ENCODE measurements at regions not wholly inside any gene's neighbourhood (a gene's known extent, or its start where the extent isn't known, plus 50 kb on each side); places are given as distances from the start of the nearest gene placed in this dataset.

DNA sequence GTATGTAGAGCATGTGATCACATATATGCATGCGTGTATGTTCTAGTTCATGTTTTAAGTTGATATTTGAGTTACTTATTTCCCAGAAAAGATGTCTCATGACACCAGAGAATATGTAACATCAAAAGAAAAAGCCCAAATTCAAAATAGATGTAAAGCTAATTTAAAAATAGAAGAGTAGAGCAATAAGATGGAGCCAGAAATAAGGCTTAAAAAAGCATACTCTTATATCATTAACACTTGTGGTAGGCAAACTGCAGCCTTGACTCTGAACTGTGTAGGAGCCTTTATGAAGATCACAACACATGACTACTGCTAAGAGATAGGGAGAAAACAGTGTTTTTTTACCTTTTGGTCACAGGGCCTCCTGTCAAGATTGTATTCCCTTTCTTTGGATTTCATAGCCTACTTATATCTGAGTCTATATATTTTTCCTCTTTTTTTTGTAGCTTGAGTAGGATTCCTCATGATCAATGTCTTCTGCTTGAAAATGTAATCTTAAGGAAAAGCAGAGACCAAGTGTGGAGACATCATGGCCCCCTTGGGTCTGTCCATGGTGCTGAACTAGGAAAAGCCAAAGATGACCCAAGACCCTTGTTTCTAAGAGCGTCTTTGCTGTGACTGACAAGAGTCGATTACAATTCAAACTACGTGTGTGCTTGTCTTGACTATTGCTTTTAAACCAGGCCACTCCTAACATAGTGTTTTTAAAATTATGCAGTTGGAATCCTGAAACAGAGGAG is 390.4 kb downstream of the SHISA9 start:
- intact Hi-C loops (cut with DNase I, micrococcal nuclease), result no loop called here
- ATAC-seq, result no peak
- no peak for DNase-seq

DNA sequence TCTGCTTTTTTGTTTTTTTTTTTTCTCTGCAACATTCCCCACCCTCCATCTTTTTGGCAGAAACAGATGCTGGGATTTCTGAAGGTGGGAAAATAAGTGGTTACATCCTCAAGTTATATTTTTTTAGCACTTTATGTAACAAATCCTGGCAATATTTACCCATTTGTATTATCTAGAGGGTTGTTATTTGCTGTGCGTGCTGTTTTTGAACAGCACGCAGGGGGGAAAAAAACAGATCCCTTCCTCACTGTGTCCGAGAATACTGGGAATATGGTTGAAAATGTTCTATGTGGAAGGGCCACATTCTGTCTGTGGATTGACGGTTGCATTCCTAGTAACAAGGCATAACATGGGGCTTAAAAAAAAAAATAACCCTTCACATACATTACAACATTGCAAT is 394.8 kb downstream of the SHISA9 start:
- DNase-seq (no peak), ATAC-seq (no peak)
- intact Hi-C loops (cut with DNase I, micrococcal nuclease), result no loop called here

DNA sequence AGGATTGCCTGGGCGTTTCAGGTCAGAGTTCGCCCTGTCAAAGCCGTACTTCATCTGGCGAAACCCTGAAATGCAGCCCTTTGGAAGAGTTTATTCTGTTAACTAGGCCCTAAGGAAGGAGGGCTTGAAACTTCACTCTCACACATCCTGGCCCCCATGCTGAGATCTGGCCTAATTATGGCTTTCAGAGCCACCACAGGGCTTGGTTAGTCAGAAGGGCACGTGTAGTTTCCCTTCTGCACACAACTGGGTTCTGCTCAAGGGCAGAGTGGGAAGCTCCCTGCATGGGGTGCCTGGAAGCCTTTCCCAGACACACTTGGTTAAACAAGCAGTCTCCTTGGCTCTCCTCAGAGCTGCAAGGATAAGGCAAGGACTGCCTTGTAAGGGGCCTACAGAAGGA is 397.3 kb downstream of the SHISA9 start:
- intact Hi-C loops (cut with DNase I, micrococcal nuclease), result no loop called here
- DNase-seq (no peak), ATAC-seq (no peak)

DNA sequence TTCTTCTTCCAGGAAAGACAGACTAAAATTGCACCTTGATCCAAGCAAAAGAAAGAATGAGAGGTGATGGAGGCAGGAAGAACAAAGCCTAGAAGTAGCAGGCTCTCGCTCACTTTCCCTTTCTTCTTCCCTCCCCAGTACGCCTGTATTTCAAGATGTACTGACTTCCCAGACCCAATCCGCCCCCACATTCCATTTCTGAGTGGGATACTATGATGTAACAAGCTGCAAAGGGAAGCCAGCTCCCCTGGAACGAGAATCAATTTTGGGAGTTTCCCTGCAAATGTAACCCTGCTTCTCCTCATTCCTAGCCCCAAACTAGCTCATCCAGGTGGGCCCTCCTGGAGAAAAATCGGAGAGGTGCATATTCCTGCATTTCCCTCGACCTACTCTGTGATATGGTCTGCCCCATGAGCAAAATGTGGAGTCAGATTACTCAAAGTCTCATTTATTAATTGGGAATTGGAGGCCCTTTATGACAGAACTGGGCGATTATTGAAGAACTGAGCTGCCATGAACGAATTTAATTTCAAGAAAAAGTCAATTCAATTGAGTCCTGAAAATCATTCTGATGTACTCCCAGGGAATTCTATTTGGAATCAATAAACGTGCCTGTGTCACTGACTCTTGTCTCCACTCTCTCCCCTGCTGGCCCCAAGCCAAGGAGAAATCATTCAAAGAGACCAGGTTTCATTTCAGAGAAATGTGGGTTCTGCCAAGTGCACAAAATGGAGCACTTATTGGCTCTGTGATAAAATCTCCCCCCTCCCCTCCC is 398.9 kb downstream of the SHISA9 start:
- no peak for ATAC-seq
- intact Hi-C loops (cut with DNase I, micrococcal nuclease), result no loop called here
- no peak for DNase-seq

DNA sequence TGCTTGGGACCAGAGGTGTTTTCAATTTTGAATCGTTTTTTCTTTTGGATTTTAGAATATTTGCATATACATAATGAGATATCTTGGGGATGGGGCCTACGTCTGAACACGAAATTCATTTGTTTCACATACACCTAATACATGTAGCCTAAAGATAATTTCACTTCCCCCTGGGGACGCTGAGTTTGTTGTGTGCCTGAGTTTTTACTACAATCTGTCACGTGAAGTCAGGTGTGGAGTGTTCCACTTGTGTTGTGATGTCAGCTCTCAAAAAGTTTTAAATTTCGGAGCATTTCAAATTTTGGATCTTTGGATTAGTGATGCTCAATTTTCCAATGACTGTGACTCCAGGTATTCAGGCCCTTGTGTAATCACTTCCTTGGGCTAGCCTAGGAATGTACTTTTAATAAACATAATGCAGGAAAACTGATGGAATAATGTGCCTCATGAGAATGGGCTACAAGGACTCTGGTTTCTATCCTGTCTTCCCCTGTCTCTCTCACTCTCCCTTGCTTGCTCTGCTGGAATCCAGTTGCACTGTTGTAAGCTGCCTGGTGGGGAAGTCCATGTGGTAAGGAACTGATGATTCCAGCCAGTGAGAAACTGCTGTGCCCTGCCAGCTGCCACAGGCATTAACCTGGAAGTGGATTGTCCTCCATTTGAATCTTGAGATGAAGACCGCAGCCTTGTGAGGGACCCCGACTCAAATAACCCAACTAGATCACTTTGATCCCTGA is 403.8 kb downstream of the SHISA9 start:
- intact Hi-C loops (cut with DNase I, micrococcal nuclease), result no loop called here
- ATAC-seq (no peak), DNase-seq (no peak)

DNA sequence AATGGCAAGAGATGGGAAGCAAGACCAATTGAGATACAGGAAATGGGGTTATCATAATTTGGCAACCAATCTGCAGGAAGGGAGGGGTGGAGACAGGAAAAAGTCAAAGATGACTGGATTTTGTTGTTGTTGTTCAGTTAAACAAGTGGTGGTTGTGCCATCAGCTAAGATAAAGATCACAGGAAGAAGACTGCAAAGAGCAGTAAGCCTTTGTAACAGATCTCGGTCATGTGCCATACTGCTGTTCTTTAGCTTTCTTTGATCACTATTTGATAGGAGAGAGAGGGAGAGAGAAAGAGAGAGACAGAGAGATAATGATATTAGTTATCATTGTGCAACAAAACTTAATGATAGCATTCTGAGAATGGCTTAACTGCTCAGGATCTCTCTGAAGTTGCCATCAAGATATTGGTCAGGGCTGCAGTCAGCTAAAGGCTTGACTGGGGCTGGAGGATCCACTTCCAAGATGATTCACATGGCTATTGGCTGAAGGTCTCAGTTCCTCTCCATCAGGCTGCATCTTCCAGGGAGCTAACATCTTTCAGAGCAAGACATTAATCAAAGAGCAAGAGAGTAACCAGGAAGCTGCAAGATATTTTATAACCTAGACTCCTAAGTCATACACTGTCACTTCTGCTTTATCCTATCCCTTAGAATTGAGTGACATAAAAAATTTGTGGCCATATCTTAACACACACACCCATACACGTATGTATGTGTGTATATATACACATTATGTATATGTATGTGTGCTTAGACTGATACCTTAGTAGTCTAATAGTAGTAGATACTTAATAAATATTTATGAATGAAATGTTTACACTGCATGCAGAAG is 405.0 kb downstream of the SHISA9 start:
- ATAC-seq, result no peak

DNA sequence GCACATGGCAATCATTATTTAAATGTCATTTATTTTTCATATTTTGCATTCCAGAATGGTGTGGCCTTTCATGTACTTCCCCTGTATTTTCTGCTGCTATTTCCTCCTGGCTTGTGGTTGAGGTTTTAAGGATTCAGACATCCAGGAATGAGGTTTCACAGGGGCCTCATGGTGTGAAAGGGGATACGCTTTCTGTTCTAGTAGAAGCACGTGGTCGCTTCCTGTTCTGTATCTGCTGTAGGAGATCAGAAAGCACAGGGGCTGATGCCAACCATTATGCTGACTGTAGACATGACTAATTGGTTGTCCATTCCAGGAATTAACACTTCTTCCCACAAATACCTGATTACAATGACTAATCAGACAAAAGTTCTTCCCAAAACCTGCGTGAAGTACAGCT is 405.9 kb downstream of the SHISA9 start:
- intact Hi-C loops (cut with DNase I, micrococcal nuclease), result no loop called here

More for the DNA sequence above, 405.0 kb downstream of the SHISA9 start:
- DNase-seq, result no peak
- intact Hi-C loops (cut with DNase I, micrococcal nuclease), result no loop called here

DNA sequence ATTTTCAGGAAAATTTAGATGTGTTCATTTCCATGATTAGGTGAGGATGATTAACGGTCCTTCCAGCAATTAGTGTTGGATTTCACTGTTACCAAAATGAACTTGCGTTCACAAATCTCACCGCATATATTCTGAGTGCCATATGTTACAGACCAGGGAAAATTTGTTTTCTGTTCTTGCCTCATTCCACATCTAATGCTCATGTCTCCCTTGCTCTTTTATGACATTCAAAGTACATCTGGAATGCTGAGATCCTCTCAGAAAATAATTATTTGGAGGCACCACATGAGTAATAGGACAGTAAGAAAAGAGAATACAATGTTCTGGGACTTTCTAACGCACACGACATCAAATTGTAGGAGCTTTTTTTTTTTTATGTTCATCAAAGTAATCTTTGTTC is 406.5 kb downstream of the SHISA9 start:
- ATAC-seq (no peak), DNase-seq (no peak)
- intact Hi-C loops (cut with DNase I, micrococcal nuclease), result no loop called here

More for the DNA sequence above, 405.9 kb downstream of the SHISA9 start:
- no peak for DNase-seq
- no peak for ATAC-seq

DNA sequence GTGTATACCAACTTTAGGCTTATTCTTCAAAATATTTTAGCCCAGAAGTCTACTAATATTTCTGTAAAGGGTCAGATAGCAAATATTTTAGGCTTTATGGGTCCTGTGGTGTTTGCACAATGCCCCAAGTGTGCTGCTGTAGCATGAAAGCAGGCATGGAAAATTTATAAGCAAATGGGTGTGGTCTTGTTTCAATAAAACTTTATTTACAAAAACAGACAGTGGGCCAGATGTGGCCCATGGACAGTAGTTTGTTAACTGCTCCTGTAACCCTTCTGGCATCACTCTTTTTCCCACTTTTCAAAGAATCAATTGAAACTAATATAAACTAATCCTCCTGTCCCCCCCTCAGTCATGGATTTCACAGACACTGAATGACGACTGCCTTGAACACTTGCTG is 410.7 kb downstream of the SHISA9 start:
- no peak for DNase-seq
- ATAC-seq, result no peak
- intact Hi-C loops (cut with DNase I, micrococcal nuclease), result no loop called here

DNA sequence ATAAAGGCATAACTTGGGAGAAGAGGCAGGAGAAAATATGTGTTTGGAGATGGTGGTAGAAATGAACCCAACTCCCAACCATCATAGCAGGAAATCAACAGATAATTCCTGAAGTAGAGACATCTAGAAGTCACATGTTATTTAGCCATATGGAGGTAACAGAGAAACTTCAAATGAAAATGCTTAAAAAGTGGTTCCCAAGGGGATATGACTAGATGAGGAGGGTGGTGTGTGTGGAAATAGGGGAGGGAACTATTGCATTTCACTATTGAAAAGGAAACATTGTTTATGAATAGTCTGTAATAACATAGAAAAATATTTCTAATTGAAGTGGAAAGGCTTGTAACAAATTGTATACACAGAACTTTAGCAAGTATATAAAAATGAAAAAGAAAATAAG is 412.0 kb downstream of the SHISA9 start:
- intact Hi-C loops (cut with DNase I, micrococcal nuclease), result no loop called here
- no peak for ATAC-seq

DNA sequence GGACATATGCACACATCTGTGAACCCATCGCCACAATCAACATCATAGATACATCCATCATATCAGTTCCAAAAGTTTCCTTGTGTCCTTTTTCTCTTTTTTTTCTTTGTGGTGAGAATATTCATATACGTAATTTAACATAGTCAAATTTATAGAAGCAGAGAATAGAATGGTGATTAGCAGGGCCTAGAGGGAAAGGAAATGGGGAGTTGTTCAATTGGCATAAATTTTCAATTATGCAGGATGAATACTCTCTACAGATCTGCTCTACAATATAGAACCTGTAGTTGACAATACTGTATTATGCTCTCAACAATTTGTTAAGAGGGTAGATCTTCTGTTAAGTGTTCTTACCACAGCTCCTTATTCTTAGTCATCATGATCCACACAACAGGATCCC is 413.2 kb downstream of the SHISA9 start:
- intact Hi-C loops (cut with DNase I, micrococcal nuclease), result no loop called here
- no peak for DNase-seq
- ATAC-seq, result no peak

More for the DNA sequence above, 412.0 kb downstream of the SHISA9 start:
- DNase-seq, result no peak

DNA sequence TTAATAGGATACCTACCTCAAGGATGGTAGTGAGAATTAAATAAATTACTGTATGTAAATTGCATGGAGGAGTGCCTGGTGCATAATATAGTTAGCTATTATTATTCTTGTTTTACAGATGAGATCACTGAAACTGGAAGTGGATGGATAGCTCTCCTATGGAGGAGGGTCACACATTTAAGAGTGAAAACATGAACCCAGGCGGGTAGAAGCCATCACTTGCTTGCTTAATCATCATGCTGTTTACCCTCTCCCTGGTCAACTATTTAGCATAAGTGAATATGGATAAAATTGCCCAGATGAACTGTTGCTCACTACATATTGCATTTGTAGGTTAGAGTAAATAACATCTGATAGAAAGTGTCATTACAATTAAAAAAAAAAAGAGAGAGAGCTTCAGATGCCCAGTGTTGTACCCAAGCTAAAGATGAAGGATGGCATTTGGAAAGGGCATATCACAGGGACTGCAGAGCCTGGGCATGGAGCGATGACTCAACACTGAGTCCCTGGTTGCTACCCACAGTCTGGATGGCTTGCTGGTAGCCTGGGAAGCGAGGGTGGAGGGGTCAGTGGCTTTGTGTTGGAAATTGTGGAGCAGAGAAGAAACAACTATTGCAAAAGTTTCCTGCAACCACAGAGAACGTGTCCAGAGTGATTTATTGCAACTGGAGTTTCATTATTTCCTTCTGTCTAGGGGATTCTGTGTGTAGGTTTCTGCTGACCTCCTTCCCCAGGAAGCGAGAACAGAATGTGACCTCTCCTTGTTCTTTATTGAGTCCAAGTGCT is 414.4 kb downstream of the SHISA9 start:
- DNase-seq (no peak), ATAC-seq (no peak)
- intact Hi-C loops (cut with DNase I, micrococcal nuclease), result no loop called here

DNA sequence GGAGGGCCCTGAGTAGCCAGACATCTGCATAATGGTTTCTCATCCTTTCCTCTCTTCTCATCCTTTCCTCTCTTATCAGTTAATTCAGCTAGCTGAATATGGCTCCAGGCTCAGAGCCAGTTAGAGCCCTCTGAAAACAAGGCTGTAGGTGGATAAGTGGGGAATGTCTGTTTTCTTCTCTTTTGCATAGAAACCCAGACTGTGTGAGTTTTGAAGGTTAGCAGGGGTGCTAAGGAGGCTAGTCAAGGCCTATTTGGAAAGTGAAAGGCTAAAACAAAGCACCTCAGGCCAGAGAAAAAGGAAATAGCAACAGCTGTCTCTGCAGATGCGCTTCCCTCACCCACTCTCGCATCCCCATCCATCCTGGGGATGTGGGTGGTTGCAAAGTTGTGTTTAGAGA is 420.9 kb downstream of the SHISA9 start:
- intact Hi-C loops (cut with DNase I, micrococcal nuclease), result no loop called here
- ATAC-seq (no peak), DNase-seq (no peak)

DNA sequence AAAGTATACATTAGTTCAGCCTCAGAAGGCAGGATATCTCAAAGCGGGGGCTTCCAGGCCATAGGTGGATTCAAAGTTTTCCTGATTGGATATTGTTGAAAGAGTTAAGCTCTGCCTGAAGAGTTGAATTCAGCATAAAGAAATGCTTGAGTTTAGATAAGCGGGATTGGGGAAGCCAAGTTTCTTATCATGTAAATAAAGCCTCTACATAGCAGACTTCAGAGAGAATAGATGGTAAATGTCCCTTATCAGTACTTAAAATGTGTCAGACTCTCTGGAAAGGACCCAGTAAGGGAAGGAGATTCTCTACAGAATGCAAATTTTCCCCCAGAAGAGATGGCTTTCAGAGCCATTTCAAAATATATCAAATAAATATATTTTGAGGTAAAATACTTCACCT is 423.5 kb downstream of the SHISA9 start:
- intact Hi-C loops (cut with DNase I, micrococcal nuclease), result no loop called here
- no peak for DNase-seq
- no peak for ATAC-seq

DNA sequence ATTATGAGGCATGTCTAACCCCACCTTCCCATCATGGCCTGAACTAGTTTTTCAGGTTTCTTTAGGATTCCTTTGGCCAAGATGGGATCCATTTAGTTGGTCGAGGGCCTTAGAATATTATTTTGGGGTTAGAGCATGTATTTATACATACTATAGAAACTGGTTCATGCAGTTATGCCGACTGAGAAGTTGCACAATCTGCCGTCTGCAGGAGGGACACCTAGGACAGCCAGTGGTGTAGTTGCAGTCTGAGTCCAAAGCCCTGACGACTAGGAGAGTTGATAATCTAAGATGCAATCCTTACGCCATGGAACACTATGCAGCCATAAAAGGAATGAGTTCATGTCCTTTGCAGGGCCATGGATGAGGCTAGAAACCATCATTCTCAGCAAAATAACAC is 424.0 kb downstream of the SHISA9 start:
- ATAC-seq (no peak), DNase-seq (no peak)
- intact Hi-C loops (cut with DNase I, micrococcal nuclease), result no loop called here

DNA sequence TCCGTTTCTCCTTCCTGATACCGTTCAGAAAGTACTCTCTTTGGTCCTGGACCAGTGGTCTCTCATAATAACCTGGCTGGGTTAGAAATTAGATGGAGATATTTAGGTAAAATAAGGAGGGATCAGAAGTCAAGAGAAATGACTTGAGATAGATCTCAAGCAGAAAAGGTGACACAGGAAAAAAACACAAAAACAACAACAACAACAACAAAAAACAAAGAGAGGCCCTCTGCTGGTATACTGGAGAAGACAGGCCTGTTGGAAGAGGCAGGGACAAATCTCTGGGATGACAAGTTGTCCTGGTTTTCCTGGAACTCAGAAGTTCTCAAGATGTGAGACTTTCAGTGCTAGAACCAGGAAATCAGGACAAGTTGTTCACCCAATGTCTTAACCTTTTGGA is 430.5 kb downstream of the SHISA9 start:
- ATAC-seq (no peak), DNase-seq (no peak)
- intact Hi-C loops (cut with DNase I, micrococcal nuclease), result no loop called here

DNA sequence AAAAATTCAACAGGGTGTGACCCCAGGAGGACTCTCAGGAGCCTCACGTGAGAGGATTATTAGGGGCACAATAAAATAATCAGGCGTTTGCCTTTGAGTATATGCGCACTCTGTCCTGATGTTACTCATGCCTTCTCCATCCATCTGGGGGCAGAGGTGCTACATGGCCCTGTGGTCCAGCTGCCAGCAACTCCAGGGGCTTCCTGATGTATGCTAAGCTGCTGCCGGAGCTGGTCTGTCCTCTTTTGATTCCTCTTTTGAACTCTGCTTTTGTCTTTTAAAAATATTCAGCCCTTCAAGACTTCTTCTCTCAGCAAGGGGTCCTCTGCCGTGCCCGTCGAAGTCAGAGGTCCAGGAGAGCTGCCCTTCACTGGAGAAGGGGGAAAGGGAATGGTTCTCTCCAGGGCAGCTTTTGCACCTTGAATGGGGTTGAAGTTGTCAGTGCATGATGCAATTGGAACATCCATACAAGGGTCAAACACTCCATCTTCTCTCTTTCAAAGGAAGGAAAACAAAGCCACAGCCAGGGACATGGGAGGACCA is 431.4 kb downstream of the SHISA9 start:
- DNase-seq (no peak), ATAC-seq (no peak)
- intact Hi-C loops (cut with DNase I, micrococcal nuclease), result no loop called here

DNA sequence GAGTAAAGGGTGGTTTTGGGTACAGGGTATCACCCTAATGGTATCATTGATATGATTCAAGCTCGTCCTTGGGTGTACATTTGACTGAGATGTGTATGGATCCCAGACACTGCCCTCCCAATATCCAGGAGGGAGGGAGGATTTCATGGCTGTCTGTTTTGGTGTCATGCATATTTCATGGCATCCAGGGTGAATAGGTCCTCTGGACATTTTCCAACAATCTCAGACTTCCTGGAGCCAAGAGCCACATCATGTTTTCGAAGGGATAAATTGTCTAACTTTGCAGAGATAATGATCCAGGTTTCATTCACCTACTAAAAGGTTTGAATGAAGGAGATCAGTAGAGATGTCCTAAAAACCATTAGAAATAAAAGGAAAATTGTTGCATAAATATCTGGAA is 431.9 kb downstream of the SHISA9 start:
- ATAC-seq, result no peak
- no peak for DNase-seq
- intact Hi-C loops (cut with DNase I, micrococcal nuclease), result no loop called here
